Common myeloid progenitor, CD34-positive (primary cell): ENCODE measurements at regions not wholly inside any gene's neighbourhood (a gene's known extent, or its start where the extent isn't known, plus 50 kb on each side); places are given as distances from the start of the nearest gene placed in this dataset.

ENCODE experiments used
- CTCF ChIA-PET: fragments of 350-600 bp; sonication (Branson Sonifier 250); formaldehyde crosslinking; loops from one replicate; lab custom pipeline; 2021; ENCODE audit warnings: antibody characterized with exemption; lab: Charles Lee
- POLR2A ChIA-PET: fragments of 350-600 bp; sonication (Branson Sonifier 250); formaldehyde crosslinking; loops from one replicate; lab custom pipeline; 2021; ENCODE audit warnings: antibody characterized with exemption; lab: Charles Lee
- DNase-seq, 3 donors: peaks; one replicate each; pipeline versions ENCODE4 v3.0.0 to v3.0.0-alpha.2; 2013
- H3K27ac ChIP-seq, 2 experiments: 1 replicate in 1 of 2; 2 replicates in 1 of 2; pipeline ENCODE4 v1.7.0; 2013; ENCODE audit warnings: inconsistent platforms in 2 of 2, low read length in 2 of 2, mild to moderate bottlenecking in 2 of 2, low read depth in 1 of 2, moderate library complexity in 1 of 2; ENCODE audit not compliant: severe bottlenecking in 2 of 2, insufficient read depth in 1 of 2, poor library complexity in 1 of 2
- H3K27me3 ChIP-seq, 5 experiments: replicated peaks in 2 of 5; 1 replicate in 3 of 5; 2 replicates in 2 of 5; pipeline versions ENCODE4 v1.6.1 to v1.7.0; 2013; ENCODE audit warnings: low read length in 4 of 5, mild to moderate bottlenecking in 2 of 5, moderate library complexity in 2 of 5, inconsistent platforms in 1 of 5; ENCODE audit not compliant: insufficient read depth in 5 of 5, control insufficient read depth in 4 of 5
- H3K36me3 ChIP-seq, 4 experiments: 1 replicate in 2 of 4; 2 replicates in 2 of 4; pipeline versions ENCODE4 v1.6.1 to v1.7.0; 2013; ENCODE audit warnings: low read length in 3 of 4, control low read depth in 1 of 4, mild to moderate bottlenecking in 1 of 4; ENCODE audit not compliant: control insufficient read depth in 4 of 4, insufficient read depth in 4 of 4
- H3K4me1 ChIP-seq, 4 experiments: 1 replicate in 3 of 4; 2 replicates in 1 of 4; pipeline versions ENCODE4 v1.6.1 to v1.7.1; 2013; ENCODE audit warnings: low read length in 3 of 4, mild to moderate bottlenecking in 3 of 4, control low read depth in 1 of 4, inconsistent platforms in 1 of 4, moderate library complexity in 1 of 4; ENCODE audit not compliant: control insufficient read depth in 4 of 4, insufficient read depth in 4 of 4; ENCODE audit errors: control extremely low read depth in 1 of 4
- H3K4me3 ChIP-seq, 7 experiments: 1 replicate in 4 of 7; 2 replicates in 3 of 7; pipeline versions ENCODE4 v1.5.1 to v1.7.0; 2013; ENCODE audit warnings: mild to moderate bottlenecking in 7 of 7, low read length in 6 of 7, moderate library complexity in 6 of 7, inconsistent platforms in 2 of 7, low read depth in 2 of 7, control low read depth in 1 of 7; ENCODE audit not compliant: insufficient read depth in 4 of 7, control insufficient read depth in 1 of 7; ENCODE audit errors: extremely low read depth in 1 of 7
- H3K9me3 ChIP-seq, 5 experiments: 1 replicate in 4 of 5; 2 replicates in 1 of 5; pipeline versions ENCODE4 v1.6.1 to v1.7.1; 2013; ENCODE audit warnings: low read length in 4 of 5, mild to moderate bottlenecking in 2 of 5, inconsistent platforms in 1 of 5, low read depth in 1 of 5, moderate library complexity in 1 of 5; ENCODE audit not compliant: control insufficient read depth in 4 of 5, insufficient read depth in 2 of 5; ENCODE audit errors: control extremely low read depth in 1 of 5
- WGBS: methylation state at CpG from one replicate; pipeline ENCODE4 v1.1.5; 2013; ENCODE audit not compliant: insufficient coverage; 5-methylcytosine and 5-hydroxymethylcytosine counted together

DNA sequence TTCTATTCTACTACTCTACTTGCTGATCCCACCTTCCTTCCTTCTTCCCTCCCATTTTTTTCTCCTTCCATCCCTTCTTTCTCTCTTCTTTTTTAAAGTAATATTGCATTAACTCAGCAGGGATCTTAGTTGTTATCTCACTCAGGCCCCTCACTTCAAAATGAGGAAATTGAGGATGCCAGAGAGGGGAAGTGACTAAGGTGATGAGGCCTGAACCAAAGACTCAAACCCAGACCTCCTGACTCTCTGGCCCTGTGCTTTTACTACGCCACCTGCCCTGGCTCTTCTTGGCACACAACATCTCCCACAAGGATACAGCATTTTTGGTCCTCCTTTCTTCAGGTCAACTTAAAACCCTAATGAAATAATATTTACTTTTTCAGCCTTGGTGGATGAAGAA is 151.7 kb upstream of the ZNF648 start:
- peaks cover 0 to 12% (median 2%) of the 10 kb centered on the region in 4 experiments for H3K4me1 ChIP-seq
- ChIA-PET POLR2A (no interaction called here), CTCF (no interaction called here)
- H3K27me3 ChIP-seq, result peaks cover 0 to 3% (median 0%) of the 10 kb centered on the region in 5 experiments
- DNase-seq, result peak in 2 of 3 donors; percentile 55 to 67
- no peaks in the 10 kb centered on the region for H3K36me3 ChIP-seq
- H3K4me3 ChIP-seq, result no peak overlapping the region
- no peak overlapping the region for H3K27ac ChIP-seq
- 67% methylated on average over 1 of the region's 1 CpG for WGBS
- no peaks in the 10 kb centered on the region for H3K9me3 ChIP-seq

DNA sequence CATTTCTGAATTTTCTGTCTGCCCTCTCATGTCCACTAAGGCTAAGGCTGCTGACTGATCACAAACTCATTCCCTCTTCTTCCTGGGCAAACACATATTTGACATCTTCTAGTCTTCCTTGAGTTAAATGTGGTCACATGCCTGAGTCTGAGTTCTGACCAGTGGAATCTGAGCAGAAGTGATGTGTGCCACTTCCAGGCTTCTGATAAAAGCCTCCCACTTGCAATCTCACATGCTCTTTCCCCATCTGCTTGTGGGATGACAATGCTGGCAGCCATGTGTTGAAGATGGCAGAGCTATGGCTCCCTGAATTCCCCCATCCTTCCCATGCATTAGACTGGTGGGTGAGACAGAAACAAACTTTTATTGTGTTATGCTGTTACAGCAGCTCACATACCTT is 149.9 kb upstream of the ZNF648 start:
- Histone ChIP-seq H3K27me3 (peaks cover 0 to 5% (median 0%) of the 10 kb centered on the region in 5 experiments), H3K4me3 (no peak overlapping the region), H3K9me3 (no peaks in the 10 kb centered on the region), H3K27ac (no peak overlapping the region), H3K4me1 (peaks cover 0 to 20% (median 3%) of the 10 kb centered on the region in 4 experiments), H3K36me3 (no peaks in the 10 kb centered on the region)
- no peak for DNase-seq
- ChIA-PET POLR2A (no interaction called here), CTCF (no interaction called here)

DNA sequence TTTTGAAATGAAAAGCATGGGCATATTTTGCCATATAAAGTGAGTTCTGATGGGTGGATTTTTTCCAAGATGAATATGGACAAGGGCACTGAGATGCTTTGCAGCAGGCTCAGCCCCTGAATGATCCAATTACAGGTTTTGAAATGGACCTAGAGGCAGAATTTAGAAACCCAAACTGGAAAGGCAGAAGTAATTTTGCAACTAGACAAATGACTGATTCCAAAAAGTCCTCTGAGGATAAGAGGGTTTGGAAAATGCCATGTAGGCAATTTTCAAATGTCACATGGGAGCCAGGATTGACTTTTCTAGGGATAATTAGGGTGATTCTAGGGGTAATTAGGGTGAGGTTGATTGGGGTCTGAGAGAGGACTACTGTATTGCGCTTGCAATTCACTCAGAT is 148.9 kb upstream of the ZNF648 start:
- no peak overlapping the region for H3K4me3 ChIP-seq
- no CpG with 5 or more reads among the region's 1 CpG for WGBS
- peaks cover 0 to 22% (median 3%) of the 10 kb centered on the region in 4 experiments for H3K4me1 ChIP-seq
- H3K9me3 ChIP-seq, result no peaks in the 10 kb centered on the region
- no peak for DNase-seq
- H3K27ac ChIP-seq, result no peak overlapping the region
- ChIA-PET POLR2A (no interaction called here), CTCF (no interaction called here)
- H3K27me3 ChIP-seq, result peaks cover 0 to 5% (median 0%) of the 10 kb centered on the region in 5 experiments
- H3K36me3 ChIP-seq, result no peaks in the 10 kb centered on the region

DNA sequence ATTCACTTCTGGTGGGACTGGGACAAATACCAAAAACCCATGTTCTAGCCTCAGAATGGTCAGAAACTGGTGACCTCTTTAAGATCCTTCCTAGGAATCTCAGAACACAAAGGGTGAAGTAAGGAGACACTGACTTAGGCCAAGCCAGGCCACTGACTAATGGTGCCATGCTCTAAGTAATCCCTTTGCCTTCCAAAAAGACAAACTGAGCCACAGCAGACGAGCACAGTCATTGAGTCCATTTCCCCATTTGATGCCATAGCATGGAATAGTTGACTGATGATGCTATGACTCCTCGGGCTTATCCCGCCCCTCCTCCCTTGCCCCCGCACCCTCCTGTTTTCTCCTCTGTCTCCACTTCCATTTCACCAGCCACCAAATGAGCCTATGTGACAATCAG is 145.8 kb upstream of the ZNF648 start:
- WGBS, result 0% methylated on average over 1 of the region's 4 CpGs
- Histone ChIP-seq H3K27me3 (peaks cover 0 to 5% (median 0%) of the 10 kb centered on the region in 5 experiments), H3K4me3 (no peak overlapping the region), H3K27ac (no peak overlapping the region), H3K4me1 (peaks cover 0 to 13% (median 2%) of the 10 kb centered on the region in 4 experiments), H3K9me3 (no peaks in the 10 kb centered on the region), H3K36me3 (no peaks in the 10 kb centered on the region)
- POLR2A ChIA-PET, result no interaction called here
- CTCF ChIA-PET, result no interaction called here
- DNase-seq, result no peak

DNA sequence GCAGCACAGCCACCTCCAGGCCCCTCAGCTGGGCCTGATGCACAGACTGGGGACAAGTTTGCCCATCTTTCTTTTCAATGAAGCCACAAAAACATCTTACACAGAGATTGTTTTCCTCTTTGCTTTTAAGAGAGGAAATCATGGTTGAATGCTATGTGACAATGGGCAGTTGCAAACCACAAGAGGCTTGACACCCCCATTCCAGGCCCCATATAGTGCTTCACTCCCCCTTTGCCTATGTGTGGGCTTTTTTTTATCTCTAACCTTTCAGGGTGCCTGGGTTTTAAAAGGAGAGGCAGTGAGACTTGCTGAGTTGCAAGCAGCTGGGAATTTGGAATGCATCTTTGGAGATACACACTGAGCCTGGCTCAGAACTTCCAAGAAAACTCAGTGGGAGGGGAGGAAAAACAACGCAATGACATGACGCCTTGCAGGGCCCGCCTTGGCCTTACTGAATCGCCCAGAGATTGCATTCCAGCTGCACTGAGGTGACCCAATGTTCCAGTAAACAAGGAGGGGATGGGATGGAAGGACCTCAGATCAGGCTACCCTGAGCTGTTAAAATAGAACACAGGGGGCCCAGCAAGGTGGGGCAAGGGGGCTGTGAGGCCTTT is 145.2 kb upstream of the ZNF648 start:
- ChIA-PET POLR2A (no interaction called here), CTCF (no interaction called here)
- H3K4me1 ChIP-seq, result peaks cover 0 to 13% (median 2%) of the 10 kb centered on the region in 4 experiments

DNA sequence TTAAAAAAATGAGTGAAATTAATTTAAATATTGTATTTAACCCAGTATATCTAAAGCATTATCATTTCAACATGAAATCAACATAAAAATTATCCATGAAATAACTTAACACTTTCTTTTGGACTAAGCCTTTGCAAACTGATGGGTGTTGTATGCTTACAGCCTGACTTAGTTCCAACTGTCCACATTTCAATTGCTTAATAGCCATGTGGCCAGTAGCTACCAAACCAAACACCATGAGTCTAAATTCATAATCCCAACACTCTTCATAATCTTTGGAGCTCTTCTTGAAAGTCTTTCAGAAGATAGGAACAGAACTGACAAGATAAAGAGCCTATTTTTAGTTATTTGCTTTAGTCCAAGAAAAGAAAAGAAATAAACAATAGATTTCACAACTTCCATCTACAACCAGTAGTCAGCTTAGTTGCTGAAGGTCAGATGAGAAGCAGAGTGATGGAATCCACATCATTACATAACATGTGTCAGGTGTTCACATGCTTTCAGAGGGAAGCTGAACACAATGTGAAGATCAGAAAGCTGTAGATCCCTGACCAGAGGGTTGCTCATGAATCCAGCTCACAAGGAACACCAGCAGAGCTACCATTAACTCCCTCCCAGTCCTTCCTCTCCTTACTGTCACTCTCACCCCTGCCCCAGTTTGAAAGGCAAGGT is 144.0 kb upstream of the ZNF648 start:
- DNase-seq, result no peak
- H3K36me3 ChIP-seq, result no peaks in the 10 kb centered on the region

More for the DNA sequence above, 145.2 kb upstream of the ZNF648 start:
- Histone ChIP-seq H3K27ac (no peak overlapping the region), H3K36me3 (no peaks in the 10 kb centered on the region), H3K4me3 (no peak overlapping the region), H3K9me3 (no peaks in the 10 kb centered on the region), H3K27me3 (peaks cover 0 to 5% (median 0%) of the 10 kb centered on the region in 5 experiments)
- 92% methylated on average over 4 of the region's 4 CpGs for WGBS
- peak in 2 of 3 donors; percentile 32 to 36 for DNase-seq

DNA sequence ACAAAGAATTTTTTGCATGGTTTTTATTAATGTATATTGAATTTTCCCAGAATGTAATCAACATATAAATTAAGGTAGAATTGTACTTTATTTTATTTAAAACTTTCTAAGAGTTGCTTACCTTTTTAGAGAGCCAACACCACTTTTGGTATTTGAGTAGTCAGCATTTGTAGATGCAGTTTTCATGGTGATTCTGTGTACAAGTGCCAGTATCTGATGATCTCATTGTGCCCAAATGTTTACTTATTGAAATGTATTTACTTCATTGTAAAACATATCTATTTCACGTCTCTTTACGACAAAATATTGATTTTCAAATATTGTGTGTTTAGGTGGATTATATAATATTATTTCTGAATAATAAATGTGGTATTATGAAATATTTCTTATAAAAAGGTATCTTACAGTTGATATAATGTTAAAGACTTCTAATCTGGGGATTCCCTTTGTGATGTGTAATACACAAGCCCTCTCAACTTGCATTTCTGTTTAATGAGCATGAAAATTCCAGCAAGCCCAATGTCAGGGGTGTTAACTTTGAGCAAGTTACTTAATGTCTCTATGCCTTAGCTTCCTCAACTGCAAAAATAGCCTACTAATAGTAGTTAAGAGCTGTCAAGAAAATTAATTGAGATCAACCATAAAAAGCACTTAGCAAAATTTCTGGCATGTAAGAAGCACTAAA is 141.8 kb upstream of the ZNF648 start:
- Histone ChIP-seq H3K4me1 (peaks cover 0 to 12% (median 2%) of the 10 kb centered on the region in 4 experiments), H3K4me3 (no peak overlapping the region), H3K36me3 (no peaks in the 10 kb centered on the region), H3K27ac (no peak overlapping the region), H3K9me3 (no peaks in the 10 kb centered on the region), H3K27me3 (peaks cover 0 to 3% (median 0%) of the 10 kb centered on the region in 5 experiments)
- ChIA-PET POLR2A (no interaction called here), CTCF (interaction anchor here (0.6 kb wide), 1 partner anchor 51 kb away, joined by 3 read pairs; no protein-coding TSS in a partner anchor)
- no CpG with 5 or more reads among the region's 2 CpGs for WGBS
- DNase-seq, result no peak

More for the DNA sequence above, 144.0 kb upstream of the ZNF648 start:
- POLR2A ChIA-PET, result no interaction called here
- Histone ChIP-seq H3K4me3 (no peak overlapping the region), H3K27ac (no peak overlapping the region), H3K27me3 (peaks cover 0 to 5% (median 0%) of the 10 kb centered on the region in 5 experiments), H3K9me3 (no peaks in the 10 kb centered on the region), H3K4me1 (peaks cover 0 to 13% (median 2%) of the 10 kb centered on the region in 4 experiments)
- CTCF ChIA-PET, result interaction anchor here (0.9 to 1.1 kb wide), 2 partner anchors 9 to 56 kb away, joined by 3 to 5 read pairs; no protein-coding TSS in a partner anchor
